A673 (cell line): ENCODE measurements at regions not wholly inside any gene's neighbourhood (a gene's known extent, or its start where the extent isn't known, plus 50 kb on each side); places are given as distances from the start of the nearest gene placed in this dataset.

Experiments
- BruUV-seq: library from RNA; stranded (reverse); fragments of 400-500 nt; replicated peaks from 2 replicates; lab custom pipeline; 2021; lab: Mats Ljungman, UMichigan
- CTCF ChIA-PET: fragments of 300-600 bp; sonication (Branson Sonifier 250); formaldehyde crosslinking; loops from one replicate; lab custom pipeline; 2022; ENCODE audit warnings: antibody characterized with exemption; lab: Charles Lee
- POLR2A ChIA-PET: fragments of 300-600 bp; sonication (Branson Sonifier 250); formaldehyde crosslinking; loops from one replicate; lab custom pipeline; 2022; ENCODE audit warnings: antibody characterized with exemption; ENCODE audit not compliant: low non-redundant PET; lab: Charles Lee
- DNase-seq: peaks from one replicate; pipeline ENCODE4 v3.0.0-alpha.2; 2015; ENCODE audit warnings: low spot score
- H3K27ac ChIP-seq: fragments of 200-600 bp; sonication (generic); 2 replicates; pipeline ENCODE4 v1.5.1; 2016; ENCODE audit warnings: mixed run types, low read depth, mild to moderate bottlenecking, mixed read lengths, antibody characterized with exemption, low read length; ENCODE audit not compliant: poor library complexity, severe bottlenecking
- H3K27me3 ChIP-seq: fragments of 200-600 bp; sonication (generic); replicated peaks from 2 replicates; pipeline ENCODE4 v1.6.1; 2017; ENCODE audit warnings: mixed run types, low read depth, mild to moderate bottlenecking, mixed read lengths, antibody characterized with exemption, low read length; ENCODE audit not compliant: insufficient read depth, poor library complexity
- H3K36me3 ChIP-seq: fragments of 200-600 bp; sonication (generic); 2 replicates; pipeline ENCODE4 v1.6.1; 2016; ENCODE audit warnings: mixed run types, mild to moderate bottlenecking, mixed read lengths, antibody characterized with exemption, low read length; ENCODE audit not compliant: insufficient read depth, poor library complexity, severe bottlenecking
- H3K4me1 ChIP-seq: fragments of 200-600 bp; sonication (generic); 2 replicates; pipeline ENCODE4 v1.6.1; 2017; ENCODE audit warnings: mixed run types, mild to moderate bottlenecking, mixed read lengths, antibody characterized with exemption, low read length; ENCODE audit not compliant: insufficient read depth, poor library complexity, severe bottlenecking
- H3K4me3 ChIP-seq: fragments of 200-600 bp; sonication (generic); 2 replicates; pipeline ENCODE4 v1.5.1; 2016; ENCODE audit warnings: low read depth, mixed run types, mild to moderate bottlenecking, mixed read lengths, low read length; ENCODE audit not compliant: poor library complexity, severe bottlenecking
- H3K9me3 ChIP-seq: fragments of 200-600 bp; sonication (generic); 2 replicates; pipeline ENCODE4 v1.6.1; 2016; ENCODE audit warnings: mixed run types, low read depth, mild to moderate bottlenecking, mixed read lengths, antibody characterized with exemption, low read length; ENCODE audit not compliant: poor library complexity, severe bottlenecking
- CTCF ChIP-seq: fragments of 300-800, 200-600 bp; sonication (generic); conservative IDR thresholded peaks from 2 replicates; pipeline ENCODE4 v1.5.1; 2017; ENCODE audit warnings: low read depth, mild to moderate bottlenecking, antibody characterized with exemption, low read length, moderate library complexity, mixed read lengths
- EZH2 ChIP-seq: fragments of 200-600 bp; sonication (generic); IDR thresholded peaks from 2 replicates; pipeline ENCODE4 v1.6.1; 2017; ENCODE audit warnings: borderline replicate concordance, low read depth, mild to moderate bottlenecking, mixed read lengths, antibody characterized with exemption, low read length; ENCODE audit not compliant: poor library complexity, severe bottlenecking
- intact Hi-C: fragments of 100-400 bp; cut with micrococcal nuclease; formaldehyde crosslinking; loops from one replicate; pipeline ENCODE4 v1.10.0; 2022; ENCODE audit not compliant: unreplicated experiment

GRCh38 chr22:49633010-49633324 lies 194.7 kb downstream of the BRD1 start:
- DNase-seq: no peak
- intact Hi-C loops: loop anchor here (5.0 kb wide), 2 partner anchors 586 to 761 kb away; no protein-coding TSS in a partner anchor
- Histone ChIP-seq H3K27me3 (no peaks in the 10 kb centered on the region), H3K36me3 (no peaks in the 10 kb centered on the region), H3K4me3 (no peak overlapping the region), H3K9me3 (no peaks in the 10 kb centered on the region), H3K4me1 (peaks cover 31% of the 10 kb centered on the region), H3K27ac (peak overlapping the region; percentile 73)
- TF ChIP-seq CTCF: no peak
- no peak for TF ChIP-seq EZH2
- CTCF ChIA-PET: interaction anchor here (0.6 to 1.0 kb wide), 3 partner anchors 317 to 587 kb away, joined by 3 to 4 read pairs (median 3); no protein-coding TSS in a partner anchor
- BruUV-seq: no TSS peak
- POLR2A ChIA-PET: no interaction called here

GRCh38 chr22:49632199-49633009 lies 195.3 kb downstream of the BRD1 start:
- Histone ChIP-seq H3K27ac (peak overlapping the region; percentile 73), H3K27me3 (no peaks in the 10 kb centered on the region), H3K36me3 (no peaks in the 10 kb centered on the region), H3K4me1 (peaks cover 31% of the 10 kb centered on the region), H3K9me3 (no peaks in the 10 kb centered on the region), H3K4me3 (peak overlapping the region; percentile 17)
- intact Hi-C loops: loop anchor here (5.0 kb wide), 2 partner anchors 585 to 760 kb away; no protein-coding TSS in a partner anchor
- CTCF ChIA-PET: interaction anchor here (0.6 to 1.0 kb wide), 3 partner anchors 317 to 586 kb away, joined by 3 to 4 read pairs (median 3); no protein-coding TSS in a partner anchor
- peak; percentile 89 for DNase-seq
- TF ChIP-seq CTCF (peak; percentile 98), EZH2 (no peak)
- POLR2A ChIA-PET: no interaction called here
- no TSS peak for BruUV-seq

- DNase-seq: no peak
- intact Hi-C loops: loop anchor here (5.0 kb wide), 2 partner anchors 583 to 758 kb away; no protein-coding TSS in a partner anchor
- Histone ChIP-seq H3K27ac (peak overlapping the region; percentile 50), H3K4me3 (no peak overlapping the region), H3K36me3 (no peaks in the 10 kb centered on the region), H3K9me3 (no peaks in the 10 kb centered on the region), H3K27me3 (no peaks in the 10 kb centered on the region), H3K4me1 (peaks cover 31% of the 10 kb centered on the region)
- no peak for TF ChIP-seq CTCF
- no peak for TF ChIP-seq EZH2
- ChIA-PET POLR2A (no interaction called here), CTCF (no interaction called here)
- BruUV-seq: no TSS peak
Observed at GRCh38 chr22:49630448-49630946, 197.2 kb downstream of the BRD1 start.
